Type B pancreatic cell (in vitro differentiated cells): ENCODE measurements at regions not wholly inside any gene's neighbourhood (a gene's known extent, or its start where the extent isn't known, plus 50 kb on each side); places are given as distances from the start of the nearest gene placed in this dataset.

ENCODE experiments used
- DNase-seq: peaks from one replicate; pipeline ENCODE4 v3.0.0; 2021; ENCODE audit warnings: mixed read lengths; ENCODE audit not compliant: unreplicated experiment; ENCODE audit errors: extremely low spot score
- H3K27ac Mint-ChIP-seq: 2 replicates; pipeline ENCODE4 v1.8.0; 2021; ENCODE audit warnings: mild to moderate bottlenecking, mixed read lengths
- H3K27me3 Mint-ChIP-seq: 2 replicates; pipeline ENCODE4 v1.8.0; 2021; ENCODE audit warnings: mixed read lengths
- H3K36me3 Mint-ChIP-seq: 2 replicates; pipeline ENCODE4 v1.8.0; 2021; ENCODE audit warnings: mixed read lengths
- H3K4me1 Mint-ChIP-seq: one replicate; pipeline ENCODE4 v1.8.0; 2021; ENCODE audit warnings: mixed read lengths; ENCODE audit not compliant: unreplicated experiment
- H3K4me3 Mint-ChIP-seq: 2 replicates; pipeline ENCODE4 v1.8.0; 2021; ENCODE audit warnings: mild to moderate bottlenecking, mixed read lengths
- H3K9me3 Mint-ChIP-seq: 2 replicates; pipeline ENCODE4 v1.8.0; 2021; ENCODE audit warnings: mixed read lengths
- TF ChIP-seq, protein P1 (sequence below): fragments of 200-600 bp; sonication (generic); conservative IDR thresholded peaks from 2 replicates; pipeline ENCODE4 v1.5.0; 2021; ENCODE audit warnings: antibody characterized with exemption, mild to moderate bottlenecking

DNA sequence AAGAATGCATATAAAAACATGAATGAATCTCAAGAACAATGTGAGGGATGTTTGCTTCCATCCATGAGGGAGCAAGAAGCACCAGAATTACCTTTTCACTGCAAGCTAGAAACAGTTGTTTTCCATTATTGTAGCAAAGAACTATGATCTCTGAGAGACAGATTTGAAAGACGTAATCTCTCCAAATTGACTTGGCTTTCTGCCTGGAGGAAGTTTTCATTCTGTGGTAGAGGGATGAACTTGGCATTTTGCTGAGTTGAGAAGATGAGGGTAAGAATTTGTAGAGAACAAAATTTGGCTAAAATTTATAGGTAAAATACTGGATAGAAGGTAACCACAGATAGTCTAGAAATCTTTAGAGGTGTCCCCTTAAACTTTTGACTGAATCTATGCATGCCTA is 496.8 kb downstream of the TDRD3 start:
- peaks cover 4% of the 10 kb centered on the region for H3K9me3 Mint-ChIP-seq
- TF ChIP-seq, protein P1, sequence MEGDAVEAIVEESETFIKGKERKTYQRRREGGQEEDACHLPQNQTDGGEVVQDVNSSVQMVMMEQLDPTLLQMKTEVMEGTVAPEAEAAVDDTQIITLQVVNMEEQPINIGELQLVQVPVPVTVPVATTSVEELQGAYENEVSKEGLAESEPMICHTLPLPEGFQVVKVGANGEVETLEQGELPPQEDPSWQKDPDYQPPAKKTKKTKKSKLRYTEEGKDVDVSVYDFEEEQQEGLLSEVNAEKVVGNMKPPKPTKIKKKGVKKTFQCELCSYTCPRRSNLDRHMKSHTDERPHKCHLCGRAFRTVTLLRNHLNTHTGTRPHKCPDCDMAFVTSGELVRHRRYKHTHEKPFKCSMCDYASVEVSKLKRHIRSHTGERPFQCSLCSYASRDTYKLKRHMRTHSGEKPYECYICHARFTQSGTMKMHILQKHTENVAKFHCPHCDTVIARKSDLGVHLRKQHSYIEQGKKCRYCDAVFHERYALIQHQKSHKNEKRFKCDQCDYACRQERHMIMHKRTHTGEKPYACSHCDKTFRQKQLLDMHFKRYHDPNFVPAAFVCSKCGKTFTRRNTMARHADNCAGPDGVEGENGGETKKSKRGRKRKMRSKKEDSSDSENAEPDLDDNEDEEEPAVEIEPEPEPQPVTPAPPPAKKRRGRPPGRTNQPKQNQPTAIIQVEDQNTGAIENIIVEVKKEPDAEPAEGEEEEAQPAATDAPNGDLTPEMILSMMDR, result no peak
- no peak overlapping the region for H3K4me3 Mint-ChIP-seq
- no peak overlapping the region for H3K27ac Mint-ChIP-seq
- no peaks in the 10 kb centered on the region for H3K4me1 Mint-ChIP-seq
- H3K27me3 Mint-ChIP-seq, result no peaks in the 10 kb centered on the region
- no peak for DNase-seq
- H3K36me3 Mint-ChIP-seq, result no peaks in the 10 kb centered on the region

GRCh38 chr13:60887711-60888110 is 490.7 kb downstream of the TDRD3 start:
- no peak for DNase-seq
- Mint-ChIP-seq H3K27me3 (no peaks in the 10 kb centered on the region), H3K4me3 (no peak overlapping the region), H3K36me3 (no peaks in the 10 kb centered on the region), H3K9me3 (peaks cover 4% of the 10 kb centered on the region), H3K27ac (no peak overlapping the region), H3K4me1 (no peaks in the 10 kb centered on the region)
- TF ChIP-seq, protein P1, result no peak

- no peak for DNase-seq
- H3K4me1 Mint-ChIP-seq, result no peaks in the 10 kb centered on the region
- H3K36me3 Mint-ChIP-seq, result no peaks in the 10 kb centered on the region
- TF ChIP-seq, protein P1, result no peak
- no peaks in the 10 kb centered on the region for H3K9me3 Mint-ChIP-seq
- H3K27ac Mint-ChIP-seq, result no peak overlapping the region
- no peaks in the 10 kb centered on the region for H3K27me3 Mint-ChIP-seq
- H3K4me3 Mint-ChIP-seq, result no peak overlapping the region
Observed at GRCh38 chr13:60881507-60881906, 484.5 kb downstream of the TDRD3 start.

- H3K9me3 Mint-ChIP-seq, result no peaks in the 10 kb centered on the region
- H3K4me3 Mint-ChIP-seq, result no peak overlapping the region
- no peaks in the 10 kb centered on the region for H3K36me3 Mint-ChIP-seq
- DNase-seq, result no peak
- no peaks in the 10 kb centered on the region for H3K27me3 Mint-ChIP-seq
- no peaks in the 10 kb centered on the region for H3K4me1 Mint-ChIP-seq
- TF ChIP-seq, protein P1, result no peak
- no peak overlapping the region for H3K27ac Mint-ChIP-seq
Observed at GRCh38 chr13:60873116-60873515, 476.1 kb downstream of the TDRD3 start.

DNA sequence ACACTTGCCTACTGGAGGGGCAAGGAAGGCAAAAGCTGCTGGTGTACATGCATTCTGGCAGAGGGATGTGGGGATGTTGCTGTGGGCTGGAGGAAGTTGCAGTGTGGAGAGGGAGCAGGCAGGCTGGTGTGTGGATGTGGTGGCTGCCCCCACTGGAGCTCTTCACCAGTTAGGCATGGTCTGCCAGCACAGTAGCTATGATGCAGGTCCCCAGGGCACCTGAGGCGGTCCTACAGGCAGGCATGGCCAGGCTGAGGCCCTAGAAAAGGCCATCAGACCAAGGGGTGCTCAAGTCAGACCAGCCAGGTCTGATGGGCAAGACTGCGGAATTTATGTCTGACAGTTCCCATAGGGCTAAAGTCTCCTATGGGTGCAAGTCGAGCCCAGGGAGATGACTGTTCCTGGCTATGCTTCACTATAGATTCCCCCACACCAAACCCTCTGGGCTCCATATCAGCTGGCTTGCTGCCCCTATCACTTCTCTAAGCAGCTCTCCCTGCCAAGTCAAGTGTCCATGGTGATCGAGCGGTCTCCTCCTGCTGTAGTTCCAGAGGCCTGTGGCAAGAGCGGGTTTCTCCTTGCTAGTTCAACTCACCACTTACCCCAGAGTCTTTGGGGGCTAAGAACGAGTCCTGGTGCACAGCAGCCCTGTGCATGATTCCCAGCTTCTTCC is 473.1 kb downstream of the TDRD3 start:
- Mint-ChIP-seq H3K36me3 (no peaks in the 10 kb centered on the region), H3K27ac (no peak overlapping the region), H3K9me3 (peaks cover 14% of the 10 kb centered on the region), H3K27me3 (no peaks in the 10 kb centered on the region), H3K4me3 (no peak overlapping the region), H3K4me1 (no peaks in the 10 kb centered on the region)
- TF ChIP-seq, protein P1, result no peak
- no peak for DNase-seq

DNA sequence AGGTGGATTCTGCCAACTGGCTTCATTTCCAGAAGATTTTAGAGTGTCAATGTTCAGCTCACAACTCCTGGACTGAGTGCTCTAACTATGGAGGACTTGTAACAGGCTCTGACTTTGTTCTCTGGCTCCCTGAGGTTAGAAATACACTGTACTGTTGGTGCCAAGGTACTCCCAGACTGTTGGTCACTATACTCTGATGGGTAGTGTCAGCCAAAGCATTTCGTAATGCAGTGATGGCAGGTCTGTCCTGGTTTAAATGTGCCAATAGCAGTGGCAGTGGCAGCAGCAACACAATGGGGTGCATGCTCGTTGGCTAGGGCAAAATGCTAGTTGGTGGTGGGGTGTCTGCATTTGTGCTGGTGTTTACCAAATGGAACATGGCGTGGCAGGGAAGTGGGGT is 472.2 kb downstream of the TDRD3 start:
- Mint-ChIP-seq H3K9me3 (peaks cover 17% of the 10 kb centered on the region), H3K27me3 (no peaks in the 10 kb centered on the region), H3K4me1 (no peaks in the 10 kb centered on the region), H3K36me3 (no peaks in the 10 kb centered on the region), H3K4me3 (no peak overlapping the region), H3K27ac (no peak overlapping the region)
- DNase-seq, result no peak
- TF ChIP-seq, protein P1, result no peak
